Activated CD4-positive, CD25-positive, alpha-beta regulatory T cell (primary cell): ENCODE measurements at regions not wholly inside any gene's neighbourhood (a gene's known extent, or its start where the extent isn't known, plus 50 kb on each side); places are given as distances from the start of the nearest gene placed in this dataset.
"Not testable (repeated sequence)": the region's sequence is repeated elsewhere in the genome, so short reads cannot be mapped to it uniquely, and the experiment has no call there.

Source experiments
- DNase-seq, 4 experiments: peaks; one replicate each; lab custom pipeline; 2025; lab: John Stamatoyannopoulos, UW

DNA sequence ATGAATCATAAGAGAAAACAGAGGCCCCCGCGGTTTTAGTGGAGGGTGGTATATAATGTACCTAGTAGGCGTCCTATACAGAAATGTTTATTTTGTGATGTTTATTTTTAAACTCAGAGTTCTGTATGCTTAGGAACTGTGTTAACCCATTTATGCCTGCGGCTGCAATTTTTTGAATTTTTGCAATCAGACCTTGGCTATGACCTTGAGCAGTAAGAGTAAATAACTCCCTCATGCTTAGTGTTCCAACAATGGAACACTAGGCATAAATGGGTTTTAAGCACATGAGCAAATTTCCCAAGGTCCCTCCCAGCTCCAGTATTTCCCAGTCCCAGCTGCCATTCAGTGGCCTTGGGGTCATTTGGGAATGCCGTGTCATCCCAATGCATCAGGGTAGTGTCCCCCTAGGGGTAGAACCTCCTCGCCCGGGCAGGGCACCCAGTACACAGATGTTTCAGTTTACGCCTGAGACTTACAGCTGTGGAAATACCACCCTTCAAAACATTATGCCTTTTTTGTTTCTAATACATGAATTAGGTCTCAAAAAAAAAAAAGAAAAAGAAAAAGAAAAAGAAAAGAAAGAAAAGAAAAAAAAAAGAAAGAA lies 605.8 kb upstream of the CDH11 start:
- DNase-seq, result no peak

DNA sequence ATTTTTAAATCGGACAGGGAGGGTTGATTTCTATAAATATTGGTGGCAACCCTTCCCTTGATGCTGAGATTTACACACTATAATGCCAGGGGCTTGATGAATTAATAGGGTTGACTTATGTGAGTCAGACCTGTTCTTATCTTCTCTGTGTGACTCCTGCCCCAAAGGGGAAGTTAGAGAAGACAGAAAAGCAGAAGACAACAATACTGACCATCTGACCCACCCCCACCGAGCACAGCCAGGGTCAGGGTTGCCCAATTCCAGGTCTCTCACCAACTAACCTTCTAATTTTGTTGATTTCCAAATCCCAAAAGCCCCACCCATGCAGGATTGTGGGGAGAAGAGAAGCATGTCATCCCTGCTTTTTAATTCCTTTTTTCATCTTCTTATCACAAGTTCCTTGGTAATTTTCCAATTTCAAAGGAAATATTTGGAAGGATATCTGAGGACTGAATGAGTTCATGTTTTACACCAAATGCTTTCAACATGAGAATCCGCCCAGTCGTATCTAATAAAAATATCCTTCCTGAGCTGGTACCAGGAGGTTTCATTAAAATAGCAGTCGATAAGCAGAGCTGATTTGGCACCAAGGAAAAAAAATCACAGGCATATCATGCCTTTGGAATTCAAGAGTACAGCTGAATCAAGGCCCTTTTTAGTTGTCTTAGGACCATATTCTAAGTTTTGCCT lies 603.4 kb upstream of the CDH11 start:
- no peak for DNase-seq

DNA sequence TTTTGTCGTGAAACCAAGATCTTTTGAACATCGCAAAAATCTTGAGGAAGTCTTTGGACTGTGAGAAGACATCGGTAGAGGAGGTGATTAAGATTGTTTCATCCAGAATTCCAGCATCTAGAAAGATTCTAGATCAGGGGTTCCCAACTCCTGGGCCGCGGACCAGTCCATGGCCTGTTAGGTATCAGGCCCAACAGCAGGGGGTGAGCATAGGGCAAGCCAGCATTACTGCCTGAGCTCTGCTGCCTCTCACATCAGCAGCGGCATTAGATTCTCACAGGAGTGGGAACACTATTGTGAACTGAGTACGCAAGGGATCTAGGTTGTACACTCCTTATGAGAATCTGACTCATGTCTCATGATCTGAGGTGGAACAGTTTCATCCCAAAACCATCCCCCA lies 600.6 kb upstream of the CDH11 start:
- DNase-seq, result no peak

DNA sequence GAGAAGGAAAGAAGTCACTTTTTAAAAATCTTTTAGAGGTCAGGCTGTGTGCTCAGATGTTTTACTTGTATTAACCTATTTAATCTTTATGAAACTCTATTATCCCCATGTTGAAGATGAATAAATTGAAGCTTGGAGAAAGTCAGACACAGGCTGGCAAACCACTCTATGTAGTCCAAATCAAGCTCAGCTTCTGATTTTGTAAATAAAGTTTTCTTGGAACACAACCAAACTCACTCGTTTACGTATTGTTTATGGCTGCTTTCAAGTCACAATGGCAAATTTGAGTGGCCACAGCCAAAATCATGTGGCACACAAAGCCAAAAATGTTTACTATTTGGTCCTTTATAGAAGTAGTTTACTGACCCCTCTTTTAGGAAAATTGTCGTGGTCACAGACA lies 596.0 kb upstream of the CDH11 start:
- DNase-seq, result no peak

DNA sequence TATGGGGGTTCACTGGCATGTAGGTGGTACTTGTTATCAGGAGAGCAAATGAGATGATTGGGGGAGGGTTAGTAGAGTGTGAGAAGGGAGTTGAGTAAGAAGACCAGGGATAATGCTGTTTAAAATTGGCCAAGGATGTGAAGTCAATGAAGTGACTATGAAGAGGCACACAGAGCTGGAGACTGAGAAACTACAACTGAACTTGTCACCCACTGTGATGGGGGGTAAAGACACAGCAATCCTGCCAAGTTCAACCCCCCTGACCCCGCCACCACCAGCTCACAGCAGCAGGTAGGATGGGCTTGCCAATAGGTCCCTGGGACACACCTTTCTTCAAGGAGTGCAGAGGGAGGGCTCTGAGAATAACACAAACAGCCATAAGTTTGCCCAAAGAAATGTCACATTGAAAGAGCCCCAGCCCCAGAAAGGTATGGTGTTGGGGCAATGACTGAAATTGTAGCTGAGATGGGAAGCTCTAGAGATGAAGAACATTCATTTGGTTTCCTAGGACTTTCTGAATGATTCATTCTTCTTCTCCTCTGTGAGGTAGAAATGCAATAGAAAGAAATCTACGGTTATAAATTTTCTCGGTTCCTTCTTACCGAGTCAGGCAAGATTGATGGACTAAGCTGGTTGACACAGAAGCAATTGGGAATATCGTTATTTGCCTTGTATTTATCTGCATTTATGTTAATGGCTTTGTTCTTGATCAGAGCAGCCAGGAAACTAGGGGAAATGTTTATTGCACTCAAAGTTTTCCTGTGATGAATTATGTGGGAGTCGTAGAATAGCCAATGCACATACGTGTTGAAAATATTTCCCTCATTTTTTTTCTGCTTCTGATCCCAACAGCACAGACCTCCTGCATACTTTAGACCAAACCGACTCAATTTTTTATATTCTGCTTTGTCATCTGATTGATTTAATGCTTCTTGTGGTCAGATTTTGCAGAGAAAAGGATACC lies 595.2 kb upstream of the CDH11 start:
- no peak for DNase-seq

DNA sequence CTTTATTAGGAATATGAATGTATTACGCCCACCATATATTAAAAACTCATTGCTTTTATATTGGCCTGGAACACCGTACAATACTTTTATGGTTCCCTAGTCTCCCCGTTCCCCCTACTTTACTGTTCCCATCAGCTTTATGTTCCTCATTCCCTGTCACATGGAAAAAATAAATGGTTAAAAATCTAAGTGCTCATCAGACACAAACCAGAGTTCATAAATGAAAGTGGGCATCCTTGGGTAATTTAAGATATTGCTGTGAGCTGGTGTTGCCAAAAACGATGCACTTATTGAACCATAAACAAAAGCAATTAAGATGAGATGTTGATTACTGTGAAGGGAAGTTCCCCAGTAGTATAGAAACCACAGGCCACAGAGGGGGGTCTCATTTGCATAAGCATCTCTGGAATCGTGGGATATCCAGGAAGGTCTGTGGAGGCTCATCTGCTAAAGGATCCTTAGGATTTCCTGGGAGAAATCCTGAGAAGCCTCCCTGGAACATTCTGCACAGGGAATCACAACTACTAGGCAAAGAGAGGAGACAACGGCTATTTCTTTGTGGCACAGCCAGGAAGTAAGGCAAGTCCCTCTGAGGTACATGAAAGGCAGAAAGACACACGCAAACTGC lies 591.4 kb upstream of the CDH11 start:
- DNase-seq, result no peak

DNA sequence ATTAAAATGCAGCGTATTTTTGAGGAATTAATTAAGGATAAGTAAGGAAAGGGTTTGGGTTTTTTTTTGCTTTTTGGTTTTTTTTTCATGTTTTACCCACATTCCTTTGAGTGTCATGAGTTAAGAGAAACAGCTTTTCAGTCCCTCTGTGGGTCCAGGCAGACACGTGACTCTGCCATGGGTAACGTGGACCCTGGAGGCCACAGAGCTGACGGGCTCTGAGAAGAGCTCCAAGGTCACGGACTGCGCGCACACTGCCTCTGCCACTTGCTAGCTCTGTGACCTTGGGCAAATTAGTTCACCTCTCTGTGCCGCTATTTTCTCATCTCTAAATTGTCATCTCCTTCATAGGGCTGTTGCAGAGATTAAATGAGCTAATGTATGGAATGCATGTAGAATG lies 588.2 kb upstream of the CDH11 start:
- DNase-seq, result no peak

DNA sequence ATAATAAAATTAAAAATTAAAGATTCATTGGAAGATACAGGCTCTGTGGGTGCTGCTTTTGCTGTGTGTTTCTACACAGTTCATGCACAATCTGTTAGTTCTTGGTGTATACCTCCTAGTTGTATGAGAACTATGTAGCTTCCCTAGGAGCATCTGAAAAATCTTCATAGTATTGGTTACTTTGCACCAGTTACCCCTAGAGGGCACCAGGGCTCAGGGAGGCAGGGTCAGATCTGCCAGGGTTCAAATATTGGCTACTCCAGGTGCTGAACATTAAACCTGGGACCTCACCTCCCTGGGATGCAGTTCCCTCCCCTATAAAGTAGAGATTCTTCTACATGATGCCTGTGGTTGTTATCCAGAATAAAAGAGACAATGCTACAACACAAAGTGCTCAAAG lies 583.0 kb upstream of the CDH11 start:
- no peak for DNase-seq

DNA sequence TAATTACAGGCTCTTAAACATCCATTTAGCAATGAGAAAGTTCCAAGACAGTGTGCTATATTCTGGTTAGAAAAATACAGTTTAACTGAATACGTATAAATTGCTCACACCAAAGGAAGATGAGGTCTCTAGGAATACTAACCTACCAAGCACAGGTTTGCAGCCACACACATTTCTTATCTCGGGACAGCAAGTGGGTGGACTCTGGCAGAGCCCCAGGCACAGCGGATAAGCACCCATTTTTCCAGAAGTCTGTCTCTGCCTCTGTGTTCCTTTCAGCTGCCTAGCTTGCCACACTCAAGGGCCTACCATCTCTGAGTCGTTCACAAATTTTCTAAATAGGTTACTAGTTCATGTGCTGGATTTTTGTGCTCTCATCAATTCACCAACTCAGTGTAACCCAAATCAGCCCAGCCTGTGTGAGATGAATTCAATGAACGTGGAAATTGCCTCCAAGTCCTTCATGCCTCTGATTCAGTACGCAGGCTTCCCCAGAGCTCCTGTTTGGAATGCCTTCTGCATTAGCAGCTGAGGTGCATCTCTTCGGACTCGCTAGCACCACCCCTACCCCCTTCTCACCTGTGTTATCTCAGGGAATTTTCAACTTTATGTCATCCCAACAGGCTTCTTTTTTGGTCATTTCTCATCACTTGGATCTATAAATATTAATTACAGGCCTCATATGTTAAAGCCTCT lies 581.0 kb upstream of the CDH11 start:
- no peak for DNase-seq

DNA sequence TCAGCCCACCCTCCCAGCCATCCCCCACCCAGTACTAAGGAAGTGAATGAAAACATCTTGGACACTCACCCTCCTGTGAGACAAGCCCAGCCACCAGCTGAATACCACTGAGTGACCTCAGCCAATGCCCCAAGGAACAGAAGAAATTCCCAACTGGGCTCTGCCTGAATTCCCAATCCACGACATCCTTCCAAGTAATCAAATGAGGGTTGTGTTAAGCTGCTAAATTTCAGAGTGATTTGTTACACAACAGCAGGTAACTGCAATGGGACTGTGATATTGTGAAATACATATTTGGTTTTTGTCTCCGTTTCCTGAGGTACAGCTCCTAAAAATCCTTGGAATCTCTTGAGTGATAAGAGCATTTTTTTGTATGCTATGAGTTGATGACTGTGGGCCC lies 578.7 kb upstream of the CDH11 start:
- DNase-seq, result no peak

DNA sequence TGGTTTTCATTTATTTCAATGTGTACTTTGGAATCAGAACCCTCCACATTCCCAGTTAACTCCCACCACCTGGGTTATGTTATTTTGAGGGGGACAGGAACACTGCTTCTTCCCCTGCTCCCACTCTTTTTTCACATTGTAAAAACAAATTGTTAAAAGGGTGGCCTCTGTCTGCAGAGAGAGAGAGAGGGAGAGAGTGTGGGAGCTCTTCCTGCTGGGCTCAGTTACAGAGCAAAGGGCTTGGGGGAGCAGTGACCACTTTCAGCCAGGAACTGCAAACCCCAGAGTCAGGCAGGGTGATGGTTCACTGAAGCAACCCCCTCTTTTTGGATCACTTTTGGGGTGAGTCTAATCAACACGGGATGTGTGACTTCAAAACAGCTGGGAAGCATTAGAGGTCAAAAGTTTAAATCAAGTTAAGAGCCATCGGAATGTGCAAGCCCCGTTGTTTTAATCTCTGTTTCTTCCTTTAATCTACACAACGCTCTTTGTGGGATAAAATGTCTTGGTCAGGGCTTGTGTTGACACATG lies 577.0 kb upstream of the CDH11 start:
- DNase-seq, result no peak

DNA sequence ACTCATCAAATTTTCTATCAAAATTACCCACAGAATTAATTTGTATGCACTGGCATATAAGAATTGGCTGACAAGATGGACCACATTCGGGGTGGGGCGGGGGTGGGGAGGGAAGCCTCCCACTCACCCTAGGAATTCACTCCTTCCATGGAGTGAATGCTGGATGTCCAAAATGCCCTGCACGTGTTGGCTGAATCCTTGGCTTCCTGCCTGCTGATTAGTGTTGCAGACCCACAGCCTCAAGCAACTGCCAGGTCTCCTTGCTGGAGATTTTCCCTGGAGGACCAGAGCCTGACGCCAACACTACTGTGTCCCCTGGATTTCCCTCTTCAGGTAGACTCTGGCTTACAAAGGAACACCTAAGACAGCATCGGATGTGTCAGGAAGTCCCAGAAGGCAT lies 575.7 kb upstream of the CDH11 start:
- no peak for DNase-seq

DNA sequence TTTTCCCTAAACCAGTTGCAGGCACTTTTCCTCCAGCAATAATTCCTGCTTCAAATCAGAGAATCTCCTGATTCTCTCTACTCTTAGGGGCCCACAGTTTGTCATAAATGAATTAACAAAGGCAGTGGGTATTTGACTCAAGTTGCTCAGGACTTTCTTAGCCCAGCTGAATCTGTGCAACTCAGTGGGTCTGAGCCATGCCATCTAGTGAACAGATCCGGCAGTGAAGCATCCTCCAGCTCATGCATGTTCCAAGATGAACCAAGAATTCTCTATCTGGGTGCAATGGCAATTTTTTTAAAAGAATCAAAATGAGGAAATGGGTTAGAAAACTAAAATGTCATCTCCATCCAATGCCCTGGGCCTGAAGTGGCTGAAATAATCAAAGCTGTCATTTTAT lies 575.2 kb upstream of the CDH11 start:
- DNase-seq, result no peak

DNA sequence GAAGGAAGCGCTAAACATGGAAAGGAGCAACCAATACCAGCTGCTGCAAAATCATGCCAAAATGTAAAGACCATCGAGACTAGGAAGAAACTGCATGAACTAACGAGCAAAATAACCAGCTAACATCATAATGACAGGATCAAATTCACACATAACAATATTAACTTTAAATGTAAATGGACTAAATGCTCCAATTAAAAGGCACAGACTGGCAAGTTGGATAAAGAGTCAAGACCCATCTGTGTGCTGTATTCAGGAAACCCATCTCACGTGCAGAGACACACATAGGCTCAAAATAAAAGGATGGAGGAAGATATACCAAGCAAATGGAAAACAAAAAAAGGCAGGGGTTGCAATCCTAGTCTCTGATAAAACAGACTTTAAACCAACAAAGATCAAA lies 570.0 kb upstream of the CDH11 start:
- not testable (repeated sequence) for DNase-seq

DNA sequence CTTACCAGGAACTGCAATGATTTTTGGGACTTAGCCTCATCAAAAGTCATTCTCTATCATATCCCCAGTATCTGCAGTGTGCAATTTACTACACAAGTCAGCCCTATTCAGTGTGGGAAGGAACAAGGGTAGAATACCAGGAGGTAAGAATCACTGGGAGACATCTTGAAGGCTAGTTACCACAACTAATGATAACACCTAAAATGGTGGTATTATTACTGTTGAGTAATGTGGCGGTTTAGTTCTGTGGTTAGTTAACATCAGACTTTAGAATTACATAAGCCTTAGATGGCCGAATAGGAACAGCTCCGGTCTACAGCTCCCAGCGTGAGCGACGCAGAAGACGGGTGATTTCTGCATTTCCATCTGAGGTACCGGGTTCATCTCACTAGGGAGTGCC lies 567.9 kb upstream of the CDH11 start:
- DNase-seq, result no peak

DNA sequence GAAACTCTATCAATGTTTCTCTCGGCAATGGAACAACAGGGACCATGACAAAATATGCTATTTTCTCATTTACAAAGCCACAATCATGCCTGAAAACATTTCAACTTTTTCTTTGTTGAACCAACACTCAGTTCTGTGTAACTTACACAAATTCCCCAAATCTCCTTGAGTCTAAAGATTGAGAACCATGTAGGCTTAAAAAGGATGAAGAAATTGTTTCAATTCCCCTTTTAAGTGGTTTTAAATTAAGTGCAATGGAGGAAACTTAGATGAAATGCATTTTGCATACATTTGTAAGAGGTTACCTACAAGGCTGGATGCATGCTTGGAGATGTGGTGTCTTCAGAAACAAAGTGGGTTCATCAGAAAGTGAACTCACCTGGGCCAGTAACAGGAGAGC lies 566.4 kb upstream of the CDH11 start:
- no peak for DNase-seq

DNA sequence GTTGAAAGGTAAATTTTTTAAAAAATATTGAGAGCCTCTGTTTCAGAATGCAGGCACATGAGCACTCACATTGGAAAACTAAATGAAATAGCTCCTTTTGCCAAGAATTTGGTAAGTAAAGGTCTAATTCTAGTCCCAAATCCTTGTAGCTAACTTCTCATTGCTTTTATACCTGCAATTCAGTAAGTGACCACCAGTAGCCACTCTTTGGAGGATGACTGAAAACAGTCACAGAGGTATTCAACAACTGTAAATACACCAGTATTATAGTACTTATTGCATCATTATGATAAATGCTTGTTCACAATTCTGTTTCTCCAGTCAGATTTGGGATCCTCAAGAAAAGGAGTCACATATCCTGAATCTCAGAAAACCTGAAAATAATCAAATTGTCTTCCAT lies 562.4 kb upstream of the CDH11 start:
- DNase-seq, result no peak

DNA sequence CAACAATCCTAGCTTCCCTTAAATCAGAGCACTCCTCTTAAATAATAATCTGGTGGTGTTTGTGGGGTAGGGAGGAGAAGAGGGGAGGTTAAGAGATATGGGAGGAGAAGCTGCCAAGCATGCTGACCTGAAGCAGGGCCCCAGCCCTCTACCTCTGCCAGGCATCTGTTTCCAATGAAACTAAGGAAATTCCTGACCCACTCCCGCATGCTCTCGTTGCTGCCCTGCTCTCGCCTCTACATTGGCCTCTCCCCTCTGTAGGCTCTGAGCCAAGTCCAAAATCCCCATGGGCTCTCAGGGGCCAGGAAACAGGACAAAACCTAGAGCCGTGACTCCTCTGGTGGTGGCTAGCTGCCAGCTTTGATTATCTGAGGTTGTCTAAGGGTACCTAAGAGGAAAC lies 559.5 kb upstream of the CDH11 start:
- DNase-seq, result no peak

DNA sequence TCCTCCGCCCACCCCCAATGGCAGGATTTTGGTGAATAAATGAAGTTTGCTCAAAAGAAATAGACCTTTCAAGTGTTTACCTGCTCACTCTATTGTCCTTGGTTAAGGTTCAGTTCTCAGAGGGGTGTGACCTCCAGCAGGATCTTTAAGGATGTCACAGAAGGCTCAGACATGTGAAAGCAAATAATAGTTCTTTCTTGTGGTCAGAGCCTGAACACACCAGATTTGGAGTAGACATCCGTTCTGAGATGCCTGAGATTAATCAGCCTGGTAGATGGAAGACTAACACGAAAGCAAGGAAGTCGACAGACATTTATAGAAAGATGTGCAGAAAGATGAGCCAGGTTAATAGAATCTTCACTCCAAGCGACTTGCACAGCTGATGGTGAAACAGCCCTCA lies 557.9 kb upstream of the CDH11 start:
- no peak for DNase-seq

DNA sequence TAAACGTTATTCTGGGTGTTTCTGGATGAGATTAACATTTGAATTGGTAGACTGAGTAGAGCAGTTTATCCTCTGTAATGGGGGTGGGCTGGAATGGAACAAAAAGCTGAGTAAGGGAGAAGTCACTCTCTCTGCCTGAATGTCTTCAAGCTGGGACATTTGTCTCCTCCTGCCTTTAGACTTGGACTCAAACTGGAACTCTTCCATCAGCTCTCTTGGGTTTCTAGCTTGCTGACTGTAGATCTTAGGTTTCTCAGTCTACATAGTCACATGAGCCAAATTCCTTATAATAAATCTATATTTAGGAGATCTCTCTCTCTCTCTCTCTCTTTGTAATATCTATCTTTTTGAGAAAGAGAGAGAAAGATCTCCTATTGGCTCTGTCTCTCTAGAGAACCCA lies 553.3 kb upstream of the CDH11 start:
- no peak for DNase-seq

DNA sequence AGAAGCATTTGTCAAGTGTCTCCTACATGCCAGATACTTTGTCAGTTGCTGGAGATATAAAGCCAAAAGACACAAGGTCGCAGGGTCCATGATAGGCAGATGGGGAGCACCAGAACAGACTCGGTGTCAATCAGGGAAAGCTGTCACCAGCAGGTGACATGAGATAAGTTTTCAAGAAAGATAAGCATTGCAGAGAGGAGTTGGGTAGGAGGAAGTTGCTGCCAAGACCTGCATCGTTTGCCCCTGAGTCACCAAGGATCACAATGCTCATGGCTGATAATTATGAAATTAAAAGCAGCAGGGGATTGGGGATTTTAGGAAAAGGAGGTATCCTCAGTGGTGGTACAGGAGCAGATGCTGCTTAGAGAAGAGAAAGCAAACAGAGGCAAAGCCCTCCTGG lies 551.1 kb upstream of the CDH11 start:
- no peak for DNase-seq

DNA sequence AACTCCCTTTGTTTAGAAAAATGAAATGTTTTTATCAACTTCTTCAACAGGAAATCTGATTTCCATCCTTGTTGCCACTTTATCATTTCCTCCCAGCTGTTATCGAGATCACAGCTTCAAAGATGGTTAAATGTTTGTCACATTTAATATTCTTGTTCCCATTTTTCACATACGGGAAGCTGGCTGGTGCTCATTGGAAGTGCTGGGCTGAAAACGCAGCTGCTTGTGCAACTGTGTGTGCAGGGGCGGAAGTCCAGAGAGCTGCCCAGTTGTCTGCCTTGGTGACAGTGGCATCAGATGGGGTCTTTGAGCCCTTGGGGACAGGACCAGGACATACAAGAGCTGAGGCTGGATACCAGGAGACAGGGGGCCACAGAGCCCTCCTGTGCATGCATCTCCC lies 549.2 kb upstream of the CDH11 start:
- DNase-seq, result no peak
